ENCODE measurements at regions not wholly inside any gene's neighbourhood (a gene's known extent, or its start where the extent isn't known, plus 50 kb on each side); places are given as distances from the start of the nearest gene placed in this dataset.

DNA sequence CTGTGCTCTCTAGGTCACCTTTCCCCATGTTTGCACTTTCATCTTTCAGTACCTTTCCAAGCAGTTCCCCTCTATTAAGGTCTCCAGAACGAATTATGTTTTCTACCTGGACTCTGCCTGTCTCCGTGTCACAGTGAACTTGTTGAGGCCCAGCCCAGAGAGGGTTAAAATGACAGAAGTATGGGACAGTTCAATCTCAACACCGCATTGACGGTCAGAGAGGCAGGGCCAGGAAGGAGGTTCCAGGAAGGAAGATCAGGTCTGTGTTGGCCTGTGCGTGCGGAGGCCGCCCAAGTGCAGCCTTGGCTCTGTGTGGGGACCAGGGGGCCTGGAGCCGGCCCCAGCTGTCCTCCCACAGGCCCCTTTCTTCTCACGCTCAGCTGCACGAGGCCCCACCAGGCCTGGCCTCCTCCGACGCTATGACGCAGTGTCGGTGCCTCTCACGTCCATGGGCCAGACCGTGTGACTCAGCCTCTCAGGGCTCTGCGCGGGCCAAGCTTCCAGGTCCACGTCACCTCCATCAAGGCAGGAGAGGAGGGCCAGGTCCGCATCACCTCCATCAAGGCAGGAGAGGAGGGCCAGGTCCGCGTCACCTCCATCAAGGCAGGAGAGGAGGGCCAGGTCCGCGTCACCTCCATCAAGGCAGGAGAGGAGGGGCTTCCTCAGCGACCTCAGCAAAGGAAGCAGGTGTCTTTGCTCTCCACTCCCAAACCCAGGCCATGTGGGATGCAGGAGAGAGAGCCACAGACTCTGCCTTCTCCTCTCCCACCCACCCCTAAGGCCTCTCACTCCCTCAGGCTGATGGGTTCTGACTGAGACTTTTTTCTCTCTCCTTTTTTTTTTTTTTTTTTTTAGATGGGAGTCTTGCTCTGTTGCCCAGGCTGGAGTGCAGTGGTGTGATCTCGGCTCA, 83.1 kb downstream of the CPN2 start:
- DNase-seq, result no peak

DNA sequence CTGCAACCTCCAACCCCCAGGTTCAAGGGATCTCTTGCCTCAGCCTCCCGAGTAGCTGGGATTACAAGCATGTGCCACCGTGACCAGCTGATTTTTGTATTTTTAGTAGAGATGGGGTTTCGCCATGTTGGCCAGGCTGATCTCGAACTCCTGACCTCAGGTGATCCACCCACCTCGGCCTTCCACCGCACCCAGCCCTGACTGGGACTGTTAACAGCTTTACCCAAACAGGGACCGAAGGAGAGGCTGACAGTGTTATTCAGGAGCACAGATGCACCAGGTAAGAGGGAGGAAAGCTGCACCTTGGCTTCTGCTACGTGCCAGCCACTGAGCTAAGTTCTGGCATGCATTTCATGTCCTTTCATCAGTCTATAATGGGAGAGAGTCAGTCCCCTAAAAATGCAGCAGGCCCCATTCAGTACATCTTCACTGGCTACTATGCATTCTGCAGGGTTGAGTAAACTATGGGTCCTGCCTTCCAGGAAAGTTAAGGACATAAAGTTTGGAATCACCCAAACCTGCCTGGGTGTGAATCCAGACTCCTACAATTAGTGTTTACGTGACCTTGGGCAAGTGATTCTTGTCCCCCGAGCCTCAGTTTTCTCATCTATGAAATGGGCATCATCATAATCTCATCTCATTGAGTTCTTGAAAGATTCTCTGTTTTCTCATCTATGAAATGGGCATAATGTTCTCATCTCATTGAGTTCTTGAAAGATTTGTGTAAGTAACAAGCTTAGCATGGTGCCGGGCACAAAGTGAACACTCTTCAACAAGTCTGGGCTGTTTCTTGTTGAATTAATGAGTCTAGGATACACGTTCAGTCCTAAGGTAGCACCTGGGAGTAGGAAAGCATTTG, 82.2 kb downstream of the CPN2 start:
- DNase-seq, result no peak

DNA sequence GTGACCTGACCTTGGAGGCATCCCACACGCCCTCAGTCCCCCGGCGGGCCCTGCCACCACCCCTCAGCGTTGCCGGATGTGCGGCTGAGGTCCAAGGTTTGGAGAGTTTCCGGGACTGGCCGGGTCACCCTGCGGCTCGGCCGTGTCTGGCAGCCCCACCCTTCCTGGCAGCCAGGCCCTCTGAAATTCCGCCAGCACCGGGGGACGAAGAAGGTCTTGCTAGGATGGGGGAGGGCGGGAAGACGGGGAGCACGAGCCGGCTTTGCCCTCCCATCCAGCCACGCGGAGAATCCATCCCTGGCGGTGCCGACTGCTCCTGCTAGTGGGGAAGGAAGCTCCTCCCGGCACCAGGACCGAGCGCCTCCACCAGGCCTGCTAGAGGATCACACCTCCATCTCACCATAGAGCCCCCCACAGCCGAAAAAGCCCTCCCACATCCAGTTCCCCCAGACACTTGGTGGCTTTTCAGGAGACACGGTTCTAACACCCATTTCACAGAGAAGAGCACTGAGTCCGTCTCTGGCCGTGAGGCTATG, 81.5 kb downstream of the CPN2 start:
- no peak for DNase-seq

DNA sequence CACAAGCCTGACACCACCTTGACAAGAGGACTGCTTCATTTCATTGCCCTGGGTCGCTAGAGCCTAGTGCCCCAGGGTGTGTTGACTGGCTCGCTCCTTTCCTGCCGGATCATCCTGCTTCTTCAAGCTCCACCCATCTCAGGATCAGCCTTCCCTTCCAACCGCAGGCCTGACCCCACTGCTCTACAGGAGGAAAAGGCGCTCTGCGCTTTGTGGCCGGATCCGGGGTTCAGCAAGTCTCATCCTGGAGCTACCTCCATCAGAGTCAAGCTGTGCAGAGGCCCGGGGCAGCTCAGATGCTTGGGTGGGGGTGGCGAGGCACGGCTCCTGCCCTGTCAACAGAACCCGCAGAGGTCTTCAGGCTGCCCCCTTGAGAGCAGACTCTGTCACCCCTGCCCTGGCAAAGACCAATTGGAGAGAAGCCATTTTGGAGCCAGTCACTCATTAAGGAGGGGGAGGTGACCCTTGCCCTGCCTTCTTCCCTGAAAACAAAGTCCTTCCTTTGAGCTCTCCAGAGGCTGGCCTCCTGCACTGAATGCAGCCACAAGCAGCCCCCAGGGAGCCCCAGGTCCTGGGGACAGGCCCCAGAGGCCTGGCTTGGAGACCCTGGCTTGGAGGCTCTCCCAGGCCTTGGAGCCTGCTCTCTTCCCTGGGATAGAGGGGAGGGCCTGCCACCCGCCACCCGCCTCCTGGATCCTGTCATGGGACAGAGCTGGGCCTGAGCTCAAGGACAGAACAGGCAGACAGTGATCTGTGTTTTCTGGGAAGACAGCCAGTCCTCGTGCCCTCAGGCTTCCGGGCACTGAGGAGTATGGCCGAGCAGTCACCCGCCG, 80.3 kb downstream of the CPN2 start:
- no peak for DNase-seq

DNA sequence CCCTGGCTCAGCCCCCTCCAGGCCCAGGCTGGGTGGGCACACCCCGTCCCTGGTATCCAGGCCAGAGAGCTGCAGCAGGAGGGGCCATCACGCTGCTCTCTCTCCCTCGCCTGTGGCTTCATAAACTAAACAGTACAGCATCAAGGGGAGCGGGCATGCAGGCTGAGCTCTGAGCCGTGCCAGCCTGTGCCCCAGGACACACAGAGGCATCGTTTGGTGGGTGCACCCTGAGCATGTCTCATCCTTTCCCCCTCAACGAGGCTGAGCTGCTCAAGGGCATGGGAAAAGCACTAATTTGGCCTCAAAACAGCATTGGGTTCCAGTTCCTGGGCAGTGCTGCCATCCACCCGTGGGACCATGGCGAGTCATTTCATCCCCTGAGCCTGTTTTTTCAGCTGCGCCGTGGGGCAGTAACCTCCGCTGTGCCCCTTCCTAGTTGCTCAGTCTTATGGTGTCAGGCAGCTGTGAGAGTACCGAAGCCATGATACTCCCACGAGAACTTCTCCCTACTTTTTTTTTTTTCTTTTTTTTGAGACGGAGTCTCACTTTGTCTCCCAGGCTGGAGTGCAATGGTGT, 79.6 kb downstream of the CPN2 start:
- DNase-seq, result no peak

DNA sequence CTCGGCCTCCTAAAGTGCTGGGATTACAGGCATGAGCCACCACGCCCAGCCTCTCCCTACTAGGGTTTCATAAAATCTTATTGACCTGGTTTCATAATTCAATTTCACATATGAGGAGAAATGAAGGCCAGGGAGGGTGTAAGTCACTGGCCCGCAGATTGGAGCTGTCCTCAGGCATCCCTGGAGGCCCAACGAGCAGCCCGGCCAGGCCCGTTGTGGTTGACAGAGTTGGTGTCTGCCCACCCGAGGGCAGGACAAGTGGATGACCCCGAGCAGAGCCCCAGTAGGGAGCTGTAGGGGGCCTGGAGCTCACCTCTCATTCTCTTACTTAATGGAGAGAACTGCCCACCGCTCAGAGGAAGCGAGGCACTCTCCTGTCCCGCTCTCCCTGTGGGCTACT, 78.9 kb downstream of the CPN2 start:
- no peak for DNase-seq

DNA sequence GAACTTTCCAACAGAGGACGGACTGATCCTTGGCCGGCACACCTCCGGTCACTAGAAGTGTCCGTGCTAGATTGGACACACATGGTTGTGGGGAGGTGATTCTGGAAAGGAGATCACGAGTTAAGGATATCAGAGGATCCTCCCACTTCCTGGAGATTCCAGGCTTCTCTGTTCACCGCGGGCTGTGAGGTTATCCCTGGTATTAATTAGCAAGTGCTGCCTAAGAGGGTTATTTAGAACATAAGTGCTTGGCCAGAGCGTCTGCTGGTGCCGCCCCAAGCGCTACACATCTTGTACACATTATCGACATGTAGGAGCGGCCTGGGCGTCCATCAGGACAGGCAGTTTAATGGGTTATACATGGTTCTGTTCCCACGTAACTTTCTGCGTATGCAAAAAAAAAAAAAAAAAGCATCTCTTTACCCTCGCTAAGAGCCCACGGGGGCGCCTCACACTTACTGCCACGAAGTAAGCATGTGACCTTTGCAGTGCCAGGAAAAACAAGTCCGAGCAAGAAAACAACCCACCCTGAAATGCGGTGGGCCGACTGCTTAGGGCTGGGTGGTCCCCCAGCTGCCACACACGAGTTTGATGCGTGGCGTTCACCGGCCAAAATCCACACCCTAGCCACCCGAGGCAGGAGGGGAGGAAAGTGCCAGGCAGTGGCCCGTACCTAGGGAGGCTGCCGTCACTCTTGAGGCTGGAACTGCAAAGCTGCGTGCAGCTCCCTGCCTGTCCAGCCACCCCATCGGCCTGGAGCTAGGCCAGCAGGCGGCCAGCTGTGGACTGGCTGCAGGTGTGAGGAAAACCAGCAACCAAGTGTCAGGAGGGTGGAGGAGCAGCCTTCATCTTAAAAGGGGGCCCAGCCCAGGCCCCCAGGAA, 78.0 kb downstream of the CPN2 start:
- no peak for DNase-seq

DNA sequence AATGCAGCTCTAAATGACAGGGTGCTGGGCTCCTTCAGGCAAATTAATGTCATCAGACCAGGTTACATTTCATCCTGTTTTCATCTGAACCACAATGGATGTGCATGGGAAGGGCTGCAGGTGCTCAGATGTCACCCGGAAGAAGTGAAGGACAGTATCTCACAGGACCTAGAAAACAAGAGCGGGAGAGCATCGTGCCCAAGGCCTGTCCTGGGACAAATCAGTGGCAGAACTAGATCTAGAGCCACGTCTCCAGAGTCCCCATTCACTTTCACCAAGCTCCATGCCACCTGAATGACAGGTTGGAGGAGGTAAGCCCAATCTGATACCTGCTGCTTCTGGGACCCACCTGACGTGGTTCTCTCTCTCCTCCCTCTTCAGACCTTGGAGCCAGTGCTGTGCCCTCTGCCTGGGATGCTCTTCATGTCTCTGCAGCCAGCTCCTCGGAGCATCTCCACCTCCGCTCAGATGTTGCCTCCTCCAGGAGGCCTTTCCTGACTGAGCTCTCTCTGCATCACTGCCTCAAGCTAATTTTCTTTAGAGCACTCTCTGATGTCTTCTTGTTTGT, 77.3 kb downstream of the CPN2 start:
- no peak for DNase-seq

DNA sequence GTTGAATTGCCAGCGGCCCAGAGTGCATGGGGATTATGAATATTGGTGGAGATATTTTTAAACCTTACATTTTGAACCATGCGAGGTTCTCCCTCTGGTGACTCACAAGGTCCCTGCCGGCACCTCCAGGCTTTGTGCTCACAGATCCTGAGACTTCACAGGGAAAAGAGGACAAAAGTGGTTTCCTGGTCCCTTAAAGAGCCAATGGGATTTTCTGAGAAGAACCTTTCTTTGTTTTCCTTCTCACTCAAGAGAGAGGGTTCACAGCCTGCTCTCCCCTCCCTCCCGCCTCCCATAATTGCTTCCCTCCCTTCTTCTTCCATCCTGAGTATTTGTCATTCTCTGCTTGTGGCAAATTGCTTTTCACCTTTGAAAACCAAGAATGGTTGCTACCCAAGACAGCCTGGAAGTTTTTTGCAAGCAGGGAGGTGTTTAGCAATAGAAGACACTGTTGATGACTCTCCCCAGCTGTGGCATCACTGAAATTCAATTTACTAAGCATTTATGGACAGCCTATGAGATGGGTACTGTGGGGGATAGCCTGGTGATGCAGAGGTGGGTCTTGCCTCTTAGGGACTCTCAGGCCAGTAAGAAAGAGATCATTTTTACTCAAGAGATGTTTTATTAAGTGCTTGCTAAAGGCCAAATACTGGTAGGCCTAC, 76.6 kb downstream of the CPN2 start:
- no peak for DNase-seq

DNA sequence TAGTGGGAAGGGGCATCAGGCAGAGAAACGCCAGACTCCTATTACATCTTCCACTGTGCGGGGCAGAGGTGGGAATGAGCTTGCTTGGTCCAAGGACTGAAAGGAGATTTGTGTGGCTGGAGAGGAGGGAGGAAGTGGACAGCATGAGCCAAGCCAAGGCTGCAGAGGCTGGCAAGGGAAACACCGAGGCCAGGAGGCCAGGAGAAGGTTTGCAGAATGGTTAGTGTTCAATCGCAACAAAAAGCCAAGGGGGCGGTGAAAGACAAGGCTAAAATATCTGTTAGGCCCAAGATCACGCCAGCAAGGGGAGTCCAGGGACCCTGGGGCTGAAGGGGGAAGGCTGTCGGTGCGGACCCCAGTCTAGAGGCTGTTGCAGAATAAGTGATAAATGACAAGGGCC, 75.8 kb downstream of the CPN2 start:
- DNase-seq, result no peak

DNA sequence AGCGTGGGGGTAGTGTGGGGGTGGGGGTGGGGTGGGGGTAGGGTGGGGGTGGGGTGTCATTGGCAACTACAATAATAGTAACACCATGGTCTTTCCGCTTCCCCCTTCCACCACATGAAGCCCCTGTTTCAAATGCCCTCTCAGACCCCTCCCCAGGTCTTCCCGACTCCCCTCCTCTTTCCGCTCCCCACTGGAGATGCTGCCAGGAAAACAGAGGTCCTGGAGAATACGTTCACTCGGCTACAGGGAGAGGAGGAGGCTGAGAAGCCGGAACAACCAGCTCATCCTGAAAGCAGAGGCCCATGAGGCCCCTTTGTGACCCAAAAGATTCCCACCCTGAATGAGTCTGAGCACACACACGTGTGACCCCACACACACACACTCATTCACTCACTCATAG, 75.4 kb downstream of the CPN2 start:
- no peak for DNase-seq

DNA sequence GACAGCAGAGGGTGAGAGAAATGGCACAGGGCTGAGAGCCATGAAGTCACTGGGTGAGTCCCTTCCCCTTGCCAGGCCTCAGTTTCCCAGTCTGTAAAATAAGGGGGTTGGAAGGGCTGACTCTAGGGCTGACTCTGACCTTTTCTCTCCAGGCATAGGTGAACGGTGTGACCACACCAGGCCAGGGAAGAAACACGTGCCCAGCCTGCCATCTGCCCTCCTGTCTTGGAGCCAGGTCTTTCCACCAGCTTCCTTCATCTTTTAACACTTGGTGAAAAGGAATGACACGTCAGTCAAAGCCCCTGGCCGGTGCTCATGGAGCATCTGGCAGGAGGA, 74.4 kb downstream of the CPN2 start:
- DNase-seq, result no peak

DNA sequence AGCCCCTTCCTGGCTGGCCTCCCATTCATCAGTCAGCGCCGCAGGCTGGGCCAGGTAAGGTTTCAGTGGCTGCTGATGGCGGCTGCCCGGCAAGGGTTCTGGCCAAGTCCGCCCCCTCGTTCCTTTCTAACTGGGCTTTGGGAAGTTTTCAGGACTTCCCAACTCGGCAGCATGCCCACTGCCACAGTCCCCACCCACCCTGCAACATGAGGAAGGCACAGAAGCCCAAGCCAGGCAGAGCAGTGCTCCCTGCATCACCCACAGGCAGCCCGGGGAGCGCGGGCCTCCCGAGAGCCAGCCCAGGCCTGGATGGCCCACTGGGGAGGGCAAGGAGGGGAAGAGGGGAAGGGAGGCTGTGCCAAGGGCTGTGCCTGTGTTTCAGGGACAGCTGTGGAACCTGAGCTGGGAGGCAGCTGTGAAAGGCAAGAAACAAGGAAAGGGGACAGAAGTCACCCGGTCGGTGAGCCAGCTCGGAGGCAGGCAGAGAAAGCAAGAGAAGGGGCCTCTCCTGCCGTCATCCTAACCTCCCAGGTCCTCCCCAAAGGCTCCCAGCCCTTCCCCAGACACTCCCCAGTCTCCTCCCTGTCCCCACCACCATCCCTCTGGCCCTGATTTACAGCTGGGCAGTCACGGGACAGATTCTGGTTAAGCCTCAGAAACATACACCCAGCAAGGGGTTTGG, 73.9 kb downstream of the CPN2 start:
- DNase-seq, result no peak

DNA sequence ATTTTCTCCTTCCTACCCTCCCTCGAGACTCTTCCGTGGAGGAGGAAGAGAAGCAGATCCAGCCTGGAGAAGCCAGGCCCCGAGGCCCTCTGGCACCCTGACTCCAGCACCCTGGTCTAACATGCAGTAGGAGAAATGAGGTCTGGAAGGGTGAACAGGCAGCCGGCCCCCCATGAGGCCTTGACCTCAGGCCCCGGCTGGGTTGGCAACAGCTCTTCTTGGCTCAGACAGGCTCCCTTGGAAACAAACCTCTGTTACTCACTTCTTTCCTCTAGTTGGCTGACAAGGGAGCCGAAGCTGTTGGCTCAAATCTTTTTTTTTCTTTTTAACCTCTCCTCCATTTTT, 73.4 kb downstream of the CPN2 start:
- DNase-seq, result no peak

DNA sequence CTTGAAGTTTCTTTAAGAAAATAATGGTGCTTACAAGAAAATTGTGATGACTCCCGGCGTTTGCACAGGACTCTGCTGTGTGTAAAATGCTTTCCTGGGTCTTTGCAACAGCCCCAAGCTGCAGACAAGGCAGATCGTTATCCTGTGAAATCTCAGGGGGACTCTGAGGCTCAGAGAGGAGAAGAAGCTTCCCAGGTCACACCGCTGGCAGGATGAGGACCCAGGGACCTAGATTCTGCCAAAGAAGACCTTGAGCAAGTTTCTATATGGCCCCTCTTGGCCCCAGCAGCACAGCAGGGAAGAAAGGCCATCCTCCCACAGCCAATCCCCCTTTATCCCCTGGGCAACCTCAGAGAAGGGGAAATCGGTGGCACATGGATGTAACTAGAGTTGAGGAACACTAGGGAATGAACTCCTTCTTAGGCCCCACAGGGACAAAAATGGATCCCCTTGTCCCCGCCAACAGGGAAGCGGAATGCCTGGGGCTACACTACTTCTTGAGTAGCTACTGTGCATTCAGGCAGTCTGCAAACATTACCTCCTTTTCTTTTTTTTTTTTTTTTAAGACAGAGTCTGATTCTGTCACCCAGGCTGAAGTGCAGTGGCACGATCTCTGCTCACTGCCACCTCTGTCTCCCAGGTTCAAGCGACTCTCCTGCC, 72.8 kb downstream of the CPN2 start:
- no peak for DNase-seq

DNA sequence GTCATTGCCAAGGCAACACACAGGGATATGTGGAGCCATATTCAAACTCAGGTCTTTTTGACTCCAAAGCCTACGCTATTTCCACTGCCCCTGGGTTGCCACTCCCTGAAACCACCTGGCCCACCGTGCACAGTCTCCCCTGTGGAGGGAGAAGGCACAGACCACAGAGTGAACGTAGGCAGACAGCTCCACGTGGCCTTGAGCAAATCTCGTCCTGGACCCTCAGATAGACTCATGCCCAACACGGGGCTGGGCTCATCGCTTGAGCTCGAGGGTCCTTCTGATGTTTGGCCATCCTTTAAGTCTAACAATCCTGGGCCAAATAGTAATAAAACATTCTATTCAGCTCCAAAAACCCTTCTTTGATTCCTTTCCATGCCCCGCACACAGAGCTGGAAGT, 72.0 kb downstream of the CPN2 start:
- DNase-seq, result no peak

DNA sequence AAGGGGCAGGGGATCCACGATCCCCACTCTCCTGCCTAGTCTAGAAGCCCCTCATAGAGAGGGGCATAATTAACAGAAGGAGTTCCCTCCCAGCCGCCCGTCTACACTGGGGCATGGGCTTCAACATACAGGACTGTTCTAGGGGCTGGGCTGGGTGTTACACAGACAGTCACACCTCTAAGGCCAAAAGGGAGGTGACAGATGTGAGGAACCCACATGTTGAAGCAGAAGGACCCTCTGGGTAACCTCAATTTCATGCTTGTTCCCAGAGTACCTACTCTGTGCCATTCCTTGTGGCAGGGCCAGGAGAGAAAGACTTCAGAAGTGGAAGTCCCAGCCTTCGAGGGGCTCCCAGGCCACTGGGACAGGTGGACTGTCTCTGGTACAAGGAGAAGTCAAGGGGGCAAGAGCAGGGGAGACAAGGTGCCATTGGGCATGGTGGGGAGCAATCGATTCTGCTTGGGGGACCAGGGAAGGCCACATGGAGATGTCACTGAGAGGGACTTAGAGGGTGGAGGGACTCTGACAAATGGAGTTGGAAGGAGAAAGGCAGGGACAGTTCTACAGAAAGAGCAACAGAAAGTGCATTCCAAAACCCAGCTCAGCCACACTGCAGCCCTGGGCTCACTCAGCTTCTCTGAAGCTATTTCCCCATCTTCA, 71.3 kb downstream of the CPN2 start:
- no peak for DNase-seq

DNA sequence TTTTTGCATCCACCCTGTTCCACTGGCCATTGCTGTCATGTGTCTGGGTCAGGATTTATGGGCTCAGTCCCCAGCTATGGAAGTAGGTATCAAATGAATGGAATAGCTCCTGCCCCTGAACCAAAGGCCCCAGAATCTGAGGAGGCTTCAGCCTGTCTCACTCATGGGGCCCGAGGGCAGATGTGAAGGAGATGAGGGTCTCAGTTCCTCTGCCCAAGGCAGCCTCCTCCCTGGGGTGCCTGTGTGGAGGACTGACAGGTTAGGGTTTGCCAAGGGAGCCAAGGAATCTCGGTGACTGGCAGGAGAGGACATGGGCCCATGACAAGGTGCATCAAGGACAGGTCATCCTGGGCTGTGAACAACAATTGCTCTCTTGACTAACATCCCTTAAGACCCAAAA, 70.4 kb downstream of the CPN2 start:
- DNase-seq, result no peak

DNA sequence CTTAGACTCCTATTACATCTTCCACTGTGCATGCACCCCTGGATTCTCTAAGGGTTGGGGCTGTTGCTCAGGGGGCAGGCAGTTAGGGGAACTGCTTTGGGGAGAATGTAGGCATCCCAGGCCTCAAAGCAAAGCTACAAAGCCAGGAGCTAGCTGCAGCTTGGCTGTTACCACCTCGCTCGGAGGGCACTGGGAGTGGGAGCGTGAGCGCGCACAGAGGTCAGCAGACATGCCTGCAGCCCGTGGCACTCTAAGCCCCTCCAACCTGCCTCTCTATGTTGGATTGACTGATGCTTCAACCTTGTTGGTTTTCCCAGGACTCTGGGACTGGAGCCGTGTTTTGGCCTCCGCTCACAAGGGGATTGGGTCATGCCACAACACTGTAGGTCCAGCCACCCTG, 69.8 kb downstream of the CPN2 start:
- DNase-seq, result no peak

All from NCI-H187 treated with DMSO at 0.1 percent for 48 hours (cell line).